ENCODE measurements at regions not wholly inside any gene's neighbourhood (a gene's known extent, or its start where the extent isn't known, plus 50 kb on each side); places are given as distances from the start of the nearest gene placed in this dataset.
"Not testable (repeated sequence)": the region's sequence is repeated elsewhere in the genome, so short reads cannot be mapped to it uniquely, and the experiment has no call there.

DNA sequence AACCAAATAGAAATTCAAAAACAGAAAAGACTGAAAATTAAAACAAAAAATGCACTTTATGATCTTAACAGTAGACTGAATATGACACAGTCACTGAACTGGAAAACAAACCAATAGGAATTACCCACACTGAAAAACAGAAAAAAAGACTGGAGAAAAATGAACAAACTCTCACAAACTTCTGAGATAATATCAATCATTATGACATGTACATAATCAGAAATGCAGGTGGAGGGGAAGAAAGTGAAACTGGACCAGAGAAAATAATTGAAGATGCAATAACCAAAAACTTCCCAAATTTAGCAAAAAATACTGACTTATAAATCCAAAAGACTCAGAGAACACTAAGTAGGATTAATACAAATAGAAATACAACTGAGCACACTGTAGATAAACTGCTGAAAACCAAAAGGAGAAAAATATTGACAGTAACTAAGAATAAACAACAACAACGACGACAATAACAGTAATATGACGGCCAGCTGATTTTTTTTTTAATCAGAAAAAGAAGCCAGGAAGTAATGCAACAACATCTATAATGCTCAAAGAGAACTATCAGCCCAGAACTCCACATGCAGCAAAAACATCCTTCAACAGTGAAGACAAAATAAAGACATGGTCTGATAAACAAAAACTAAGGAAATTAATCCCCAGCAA, 108.1 kb downstream of the ZFAND4 start:
- no peak for DNase-seq (ENCODE audit: low read depth)

DNA sequence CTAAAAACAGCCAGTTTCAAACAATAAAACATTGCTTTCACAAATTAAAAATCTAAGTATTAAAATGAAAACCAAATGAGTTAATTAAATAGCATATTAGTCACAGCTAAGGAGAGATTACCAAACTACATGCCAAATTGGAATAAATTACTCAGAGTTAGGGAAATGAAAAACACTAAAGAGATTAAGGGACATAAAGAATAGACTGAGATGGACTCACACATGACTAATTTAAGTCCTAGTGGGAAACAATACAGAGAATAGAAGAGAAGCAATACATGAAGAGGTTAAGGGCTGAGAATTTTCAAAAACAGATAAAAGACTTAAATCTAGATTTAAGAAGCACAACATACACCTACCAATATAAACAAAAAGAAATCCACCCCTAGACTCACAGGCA, 110.6 kb downstream of the ZFAND4 start:
- DNase-seq (ENCODE audit: low read depth) = no peak

DNA sequence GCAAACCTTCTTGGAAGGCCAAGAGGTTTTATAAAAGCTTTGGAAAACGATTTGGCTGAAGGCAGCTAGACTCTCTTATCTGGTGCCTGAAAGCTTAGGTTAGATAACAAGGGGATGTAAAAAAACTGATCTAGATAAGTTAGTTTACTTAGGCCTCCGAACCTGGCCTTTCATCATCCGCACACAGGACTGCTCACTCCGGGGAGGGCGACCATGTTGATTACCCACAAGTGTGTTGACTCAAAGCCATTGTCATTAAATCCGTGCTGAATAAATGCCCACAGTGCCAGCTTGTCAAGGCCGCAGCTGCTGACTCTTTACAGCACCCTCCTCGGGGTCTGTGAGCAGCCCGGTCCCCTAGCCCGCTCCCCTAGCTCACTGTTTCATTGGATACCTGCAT, 112.3 kb downstream of the ZFAND4 start:
- DNase-seq (ENCODE audit: low read depth) = no peak

DNA sequence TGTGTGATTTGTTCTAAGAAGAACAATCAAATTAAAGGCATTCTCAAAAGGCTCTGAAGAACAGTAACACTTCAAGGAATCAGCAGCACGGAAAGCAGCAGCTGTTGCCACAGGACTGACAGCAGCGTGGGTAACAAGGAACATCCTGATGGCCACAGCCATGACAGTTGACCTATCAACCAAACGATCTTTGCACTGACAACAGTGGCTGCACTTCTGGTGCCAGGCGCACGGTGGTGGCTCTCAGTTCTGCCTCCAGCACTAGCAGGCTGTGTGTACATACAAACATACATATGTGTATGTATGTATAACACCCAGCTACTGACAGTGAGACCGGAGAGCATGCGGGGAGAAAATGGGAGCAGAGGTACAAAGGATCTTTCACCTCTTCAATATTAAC, 114.1 kb downstream of the ZFAND4 start:
- DNase-seq (ENCODE audit: low read depth) = no peak

DNA sequence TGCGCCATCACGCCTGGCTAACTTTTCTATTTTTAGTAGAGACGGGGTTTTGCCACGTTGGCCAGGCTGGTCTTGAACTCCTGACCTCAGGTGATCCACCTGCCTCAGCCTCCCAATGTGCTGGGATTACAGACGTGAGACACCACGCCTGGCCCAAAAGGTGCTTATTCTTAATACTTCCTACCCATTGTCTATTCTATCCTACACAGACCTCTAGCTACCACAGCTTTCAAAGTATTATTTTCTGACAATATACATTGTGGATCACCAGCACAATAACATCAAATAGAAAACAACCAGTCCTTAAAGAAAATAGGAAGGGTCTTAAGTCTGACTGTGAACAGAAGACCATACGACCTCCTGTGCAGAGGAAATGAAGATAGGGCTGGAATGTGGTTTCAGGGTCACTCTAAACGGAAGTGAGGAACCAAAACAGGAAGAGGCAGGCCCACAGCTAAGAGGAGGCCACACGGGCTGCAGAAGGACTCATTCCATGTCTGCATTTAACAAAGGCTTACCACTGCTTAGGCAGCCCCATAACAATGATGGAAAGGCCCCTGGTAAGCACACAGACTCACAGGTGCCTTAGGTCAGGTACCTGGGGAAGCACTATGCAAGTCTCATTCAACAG, 115.2 kb downstream of the ZFAND4 start:
- peak; percentile 27 for DNase-seq (ENCODE audit: low read depth)

DNA sequence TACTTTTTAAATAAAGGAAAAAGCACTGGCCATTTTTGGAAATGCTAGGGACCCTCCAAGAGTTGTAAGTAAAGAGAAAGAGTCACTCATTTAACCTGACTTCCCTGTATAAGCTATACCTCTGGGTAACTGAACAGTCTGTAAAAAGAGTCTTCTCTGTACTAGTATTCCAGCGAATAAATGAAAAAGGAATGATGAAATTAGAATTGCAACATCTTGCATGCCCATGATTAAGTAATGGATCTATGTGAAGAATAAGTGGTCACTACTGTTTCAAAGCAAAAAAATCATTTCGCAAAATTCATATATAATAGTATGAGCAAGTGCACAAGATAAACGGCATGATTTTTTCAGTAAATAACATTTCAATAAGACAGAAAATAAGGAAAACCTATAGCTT, 116.8 kb downstream of the ZFAND4 start:
- no peak for DNase-seq (ENCODE audit: low read depth)

DNA sequence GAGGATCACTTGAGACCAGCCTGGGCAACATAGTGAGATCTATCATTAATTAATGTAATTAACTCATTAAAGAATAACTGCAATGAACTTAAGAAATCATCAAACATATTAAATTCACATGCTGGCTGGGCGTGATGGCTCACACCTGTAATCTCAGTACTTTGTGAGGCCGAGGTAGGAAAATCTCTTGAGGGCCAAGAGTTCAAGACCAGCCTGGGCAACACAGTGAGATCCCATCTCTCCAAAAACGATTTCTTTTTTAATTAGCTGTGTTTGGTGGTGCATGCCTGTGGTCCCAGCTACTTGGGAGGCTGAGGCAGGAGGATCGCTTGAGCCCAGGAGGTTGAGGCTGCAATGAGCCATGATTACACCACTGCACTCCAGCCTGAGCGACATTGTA, 117.2 kb downstream of the ZFAND4 start:
- not testable (repeated sequence) for DNase-seq (ENCODE audit: low read depth)

DNA sequence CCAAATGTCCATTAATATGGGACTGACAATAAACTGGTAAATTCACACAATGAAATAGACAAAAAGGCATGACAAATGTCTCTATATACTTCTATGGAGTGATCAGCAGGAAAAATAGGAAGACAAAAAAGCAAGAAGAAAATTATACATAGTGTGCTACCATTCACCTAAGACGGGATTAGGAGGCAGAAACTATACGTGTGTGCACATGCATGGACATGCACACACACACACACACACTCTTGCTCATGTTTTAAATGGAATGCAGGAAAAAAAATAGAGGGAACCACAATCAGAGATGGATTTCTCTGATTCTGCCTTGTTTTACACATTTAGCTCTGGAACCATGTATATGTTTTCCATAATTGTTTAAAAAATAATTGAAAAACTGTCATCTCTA, 119.0 kb downstream of the ZFAND4 start:
- no peak for DNase-seq (ENCODE audit: low read depth)

DNA sequence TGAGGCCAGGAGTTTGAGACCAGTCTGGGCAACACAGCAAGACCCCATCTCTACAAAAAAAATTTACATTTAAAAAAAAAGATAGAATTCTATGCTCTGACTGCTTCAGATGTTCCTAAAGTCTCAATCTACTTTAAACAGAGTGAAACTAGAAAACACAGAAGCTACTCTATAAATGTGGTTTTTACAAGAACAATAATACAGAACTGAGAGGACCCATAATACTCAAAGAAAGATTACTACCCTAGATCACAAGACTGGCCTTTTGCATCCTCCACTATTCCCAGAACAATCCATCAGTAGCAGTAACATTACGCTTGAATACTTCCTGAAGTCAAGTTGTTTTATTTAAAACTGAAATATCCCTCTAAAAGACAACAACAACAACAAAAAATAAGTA, 119.4 kb downstream of the ZFAND4 start:
- no peak for DNase-seq (ENCODE audit: low read depth)

DNA sequence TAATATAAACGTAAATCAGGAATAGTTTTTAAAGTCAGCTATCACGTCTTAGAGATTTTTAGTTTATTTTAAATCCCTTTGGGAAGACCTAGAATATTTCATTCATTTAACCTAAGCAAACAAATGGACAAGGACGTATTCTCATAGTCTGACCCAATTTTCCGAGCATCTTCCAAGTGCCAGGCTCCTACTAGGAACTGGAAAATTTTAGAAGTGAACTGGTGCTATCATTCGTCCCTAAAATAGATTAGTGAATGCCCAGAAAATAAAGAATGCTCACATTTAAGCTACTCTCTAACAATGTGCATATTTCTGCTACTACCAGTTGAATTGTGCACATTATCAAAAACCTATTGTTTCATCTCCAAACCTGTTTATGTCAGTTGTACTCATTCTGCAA, 120.1 kb downstream of the ZFAND4 start:
- no peak for DNase-seq (ENCODE audit: low read depth)

DNA sequence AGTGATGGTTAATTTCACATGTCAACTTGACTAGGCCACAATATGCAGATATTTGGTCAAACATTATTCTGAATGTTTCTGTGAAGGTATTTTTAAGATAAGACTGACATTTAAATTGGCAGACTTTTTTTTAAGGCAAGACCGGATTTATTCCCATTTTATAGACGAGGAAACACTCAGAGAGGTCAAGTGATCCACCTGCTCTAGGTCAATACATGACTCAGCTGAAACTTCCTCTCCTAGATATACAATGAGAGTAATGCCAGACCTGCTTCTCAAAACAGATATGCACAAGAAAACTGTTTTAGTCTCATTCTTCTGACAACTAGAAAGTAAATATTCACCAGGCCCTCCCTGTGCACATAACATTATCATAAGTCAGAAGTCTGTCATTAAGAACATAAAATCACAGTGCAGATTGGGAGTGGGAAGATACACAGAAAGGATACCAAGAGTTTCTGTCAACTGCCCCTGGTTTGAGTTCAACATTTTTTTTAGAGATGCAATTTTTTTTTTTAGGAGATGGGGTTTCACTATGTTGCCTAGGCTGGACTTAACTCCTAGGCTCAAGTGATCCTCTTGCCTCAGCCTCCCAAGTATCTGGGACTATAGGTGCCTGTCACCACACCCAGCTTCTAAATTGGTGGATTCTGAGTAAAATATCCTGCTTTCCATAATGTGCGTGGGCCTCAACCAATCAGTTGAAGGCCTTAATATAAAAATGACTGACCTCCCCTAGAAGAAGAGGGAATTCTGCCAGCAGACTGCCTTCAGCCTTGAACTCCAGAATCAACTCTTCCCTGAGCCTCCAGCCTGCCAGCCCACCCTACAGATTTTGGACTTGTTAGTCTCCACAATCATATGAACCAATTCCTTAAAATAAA, 121.4 kb downstream of the ZFAND4 start:
- DNase-seq (ENCODE audit: low read depth) = peak; percentile 1

DNA sequence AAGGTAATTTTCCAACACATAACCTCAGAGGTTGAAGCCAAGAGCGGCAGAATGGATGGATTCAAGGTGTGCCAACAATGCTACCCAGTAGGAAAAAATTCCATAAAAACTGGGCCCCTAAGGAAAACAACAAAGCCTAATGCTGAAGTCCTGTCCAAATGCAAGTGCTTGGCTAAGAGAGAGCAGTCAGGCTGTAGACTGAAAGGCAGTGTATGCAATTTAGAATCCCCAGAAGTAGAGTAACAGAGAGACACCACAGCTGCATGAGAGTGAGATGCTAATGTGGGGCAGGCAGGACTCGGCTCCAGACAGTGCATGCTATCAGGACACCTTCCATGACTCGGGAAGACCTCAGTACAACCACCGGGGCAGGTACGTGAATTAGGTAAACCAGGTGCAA, 124.5 kb downstream of the ZFAND4 start:
- DNase-seq (ENCODE audit: low read depth) = no peak

DNA sequence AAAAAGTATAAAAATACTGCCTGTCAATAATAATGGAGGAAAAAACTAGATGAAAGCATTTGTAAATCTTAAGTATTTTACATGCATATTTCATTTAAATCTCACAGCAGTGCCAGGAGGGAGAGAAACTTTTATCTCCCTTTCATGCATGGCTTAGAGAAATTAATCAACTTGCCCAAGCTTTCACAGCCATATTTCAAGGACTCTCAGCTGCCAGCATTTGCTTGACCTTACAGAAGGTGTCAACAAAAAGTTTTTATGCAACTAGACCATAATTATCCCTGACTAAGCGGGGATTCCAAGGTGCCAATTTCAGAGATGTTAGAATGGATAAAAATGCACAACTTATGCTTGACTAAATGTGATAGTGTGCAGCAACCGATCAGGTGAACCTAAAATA, 125.4 kb downstream of the ZFAND4 start:
- no peak for DNase-seq (ENCODE audit: low read depth)

DNA sequence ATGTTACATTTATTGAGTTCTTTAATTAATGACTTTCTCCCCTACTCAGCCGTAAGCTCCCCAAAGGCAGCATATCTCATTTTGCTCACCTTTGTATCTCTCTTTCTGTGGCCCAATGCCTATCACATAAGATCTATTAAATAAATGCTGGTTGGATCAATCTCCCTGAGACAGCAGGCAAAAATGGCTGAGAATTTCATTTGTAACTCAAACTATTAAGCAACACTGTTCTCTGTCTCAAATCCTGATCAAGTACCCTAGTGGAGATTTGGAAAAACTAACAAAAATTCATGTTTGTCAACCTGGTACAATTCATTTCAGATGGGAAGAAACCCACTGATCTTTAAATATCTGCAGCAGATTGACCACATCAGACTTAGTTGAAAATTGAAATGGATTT, 127.4 kb downstream of the ZFAND4 start:
- no peak for DNase-seq (ENCODE audit: low read depth)

DNA sequence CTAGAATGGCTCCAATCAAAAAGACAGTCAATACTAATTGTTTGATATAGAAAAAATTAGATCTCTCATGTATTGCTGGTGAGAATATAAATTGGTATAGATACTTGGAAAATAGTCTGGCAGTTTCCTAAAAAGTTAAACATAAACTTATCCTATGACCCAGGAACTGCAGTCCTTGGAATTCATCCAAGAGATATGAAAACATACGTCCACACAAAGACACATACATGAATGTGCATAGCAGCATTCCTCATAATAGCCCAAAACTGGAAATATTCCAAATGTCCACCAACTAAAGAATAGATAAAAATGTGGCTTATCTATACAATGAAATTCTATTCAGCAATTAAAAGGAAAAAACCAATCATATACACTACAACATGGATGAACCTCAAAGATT, 128.4 kb downstream of the ZFAND4 start:
- no peak for DNase-seq (ENCODE audit: low read depth)

DNA sequence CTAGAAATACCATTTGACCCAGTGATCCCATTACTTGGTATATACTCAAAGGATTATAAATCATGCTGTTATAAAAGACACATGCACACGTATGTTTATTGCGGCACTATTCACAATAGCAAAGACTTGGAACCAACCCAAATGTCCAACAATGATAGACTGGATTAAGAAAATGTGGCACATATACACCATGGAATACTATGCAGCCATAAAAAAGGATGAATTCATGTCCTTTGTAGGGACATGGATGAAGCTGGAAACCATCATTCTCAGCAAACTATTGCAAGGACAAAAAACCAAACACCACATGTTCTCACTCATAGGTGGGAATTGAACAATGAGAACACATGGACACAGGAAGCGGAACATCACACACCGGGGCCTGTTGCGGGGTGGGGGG, 131.5 kb downstream of the ZFAND4 start:
- DNase-seq (ENCODE audit: low read depth) = not testable (repeated sequence)

DNA sequence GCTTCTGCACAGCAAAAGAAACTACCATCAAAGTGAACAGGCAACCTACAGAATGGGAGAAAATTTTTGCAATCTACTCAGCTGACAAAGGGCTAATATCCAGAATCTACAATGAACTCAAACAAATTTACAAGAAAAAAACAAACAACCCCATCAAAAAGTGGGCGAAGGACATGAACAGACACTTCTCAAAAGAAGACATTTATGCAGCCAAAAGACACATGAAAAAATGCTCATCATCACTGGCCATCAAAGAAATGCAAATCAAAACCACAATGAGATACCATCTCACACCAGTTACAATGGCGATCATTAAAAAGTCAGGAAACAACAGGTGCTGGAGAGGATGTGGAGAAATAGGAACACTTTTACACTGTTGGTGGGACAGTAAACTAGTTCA, 132.0 kb downstream of the ZFAND4 start:
- not testable (repeated sequence) for DNase-seq (ENCODE audit: low read depth)

DNA sequence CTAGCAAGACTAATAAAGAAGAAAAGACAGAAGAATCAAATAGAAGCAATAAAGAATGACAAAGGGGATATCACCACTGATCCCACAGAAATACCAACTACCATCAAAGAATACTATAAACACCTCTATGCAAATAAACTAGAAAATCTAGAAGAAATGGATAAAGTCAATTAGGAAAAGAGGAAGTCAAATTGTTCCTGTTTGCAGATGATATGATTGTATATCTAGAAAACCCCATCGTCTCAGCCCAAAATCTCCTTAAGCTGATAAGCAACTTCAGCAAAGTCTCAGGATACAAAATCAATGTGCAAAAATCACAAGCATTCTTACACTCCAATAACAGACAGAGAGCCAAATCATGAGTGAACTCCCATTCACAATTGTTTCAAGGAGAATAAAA, 133.0 kb downstream of the ZFAND4 start:
- not testable (repeated sequence) for DNase-seq (ENCODE audit: low read depth)

DNA sequence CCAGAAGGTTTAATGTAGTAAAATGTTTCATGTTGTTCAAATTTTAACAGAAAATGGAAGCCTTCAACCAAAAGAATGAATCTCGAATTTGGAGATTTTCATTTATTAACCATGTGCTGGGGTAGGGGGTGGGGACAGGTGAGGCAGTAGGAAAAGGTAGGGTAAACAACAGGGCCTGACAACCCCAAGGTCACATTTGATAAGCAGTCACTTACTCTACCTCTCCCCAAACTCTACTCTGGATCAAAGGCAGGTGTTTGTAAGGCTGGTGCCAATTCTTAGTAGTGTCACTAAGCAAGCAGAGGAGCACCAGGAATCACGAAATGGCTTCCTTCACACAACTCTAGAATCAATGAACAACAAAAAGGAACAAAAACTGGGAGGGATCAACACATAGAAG, 138.0 kb downstream of the ZFAND4 start:
- no peak for DNase-seq (ENCODE audit: low read depth)

DNA sequence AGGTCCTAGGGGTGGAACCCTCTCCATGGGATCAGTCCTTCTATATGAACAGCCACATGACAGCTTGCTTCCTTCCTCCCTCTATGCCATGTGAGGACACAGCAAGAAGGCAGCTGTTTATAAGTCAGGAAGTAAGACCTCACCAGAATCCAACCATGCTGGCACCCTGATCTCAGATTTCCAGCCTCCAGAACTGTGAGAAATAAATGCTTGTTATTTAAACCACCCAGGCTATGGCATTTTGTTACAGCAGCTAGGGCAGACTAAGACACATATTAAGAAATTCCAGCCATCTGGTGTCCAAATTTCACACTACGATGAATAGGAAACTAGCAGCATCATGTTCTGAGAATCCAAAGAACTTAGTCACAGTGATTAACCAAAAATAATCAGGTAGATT, 140.1 kb downstream of the ZFAND4 start:
- peak; percentile 4 for DNase-seq (ENCODE audit: low read depth)

DNA sequence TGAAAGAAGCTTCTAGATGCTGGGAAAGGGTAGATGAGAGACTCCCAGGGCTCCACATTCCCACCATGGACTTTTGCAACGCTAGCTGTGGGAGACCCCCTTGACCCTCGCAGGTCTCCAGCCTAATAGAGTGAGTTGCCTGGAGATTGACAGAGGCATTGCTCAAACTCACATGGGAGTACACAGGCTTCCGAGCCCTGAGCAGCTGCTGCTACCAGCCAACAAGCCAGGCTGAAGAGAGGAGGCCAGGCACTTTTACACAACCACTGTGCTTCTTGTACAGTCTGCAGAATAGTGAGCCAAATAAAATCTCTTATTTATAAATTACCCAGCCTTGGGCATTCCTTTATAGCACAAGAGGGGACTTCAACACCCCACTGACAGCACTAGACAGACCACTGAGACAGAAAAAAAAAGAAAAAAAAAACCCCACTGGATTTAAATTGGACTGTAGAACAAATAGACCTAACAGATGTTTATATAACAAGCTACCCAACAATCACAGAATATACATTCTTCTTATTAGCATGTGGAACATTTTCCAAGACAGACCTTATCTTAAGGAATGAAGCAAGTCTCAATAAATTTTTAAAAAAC, 146.2 kb downstream of the ZFAND4 start:
- DNase-seq (ENCODE audit: low read depth) = no peak

DNA sequence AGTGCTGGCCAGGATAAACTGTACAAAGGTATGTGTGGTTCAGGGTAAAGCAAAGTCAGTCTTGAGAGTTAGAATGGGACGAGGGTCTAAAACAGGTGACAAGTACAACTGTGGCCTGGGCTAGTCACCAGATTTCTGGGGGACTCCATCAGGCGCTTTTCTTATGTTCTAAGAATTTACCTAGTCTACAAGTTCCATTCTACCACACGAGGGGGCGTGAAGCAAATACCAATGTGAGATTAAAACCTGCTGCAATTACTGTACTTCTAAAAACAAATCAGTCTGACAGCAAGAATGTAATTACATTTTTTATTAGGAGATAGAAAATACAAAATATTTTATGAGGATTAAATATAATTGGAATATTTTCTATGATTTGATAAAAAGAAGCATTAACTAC, 146.5 kb downstream of the ALOX5 start:
- no peak for DNase-seq (ENCODE audit: low read depth)

DNA sequence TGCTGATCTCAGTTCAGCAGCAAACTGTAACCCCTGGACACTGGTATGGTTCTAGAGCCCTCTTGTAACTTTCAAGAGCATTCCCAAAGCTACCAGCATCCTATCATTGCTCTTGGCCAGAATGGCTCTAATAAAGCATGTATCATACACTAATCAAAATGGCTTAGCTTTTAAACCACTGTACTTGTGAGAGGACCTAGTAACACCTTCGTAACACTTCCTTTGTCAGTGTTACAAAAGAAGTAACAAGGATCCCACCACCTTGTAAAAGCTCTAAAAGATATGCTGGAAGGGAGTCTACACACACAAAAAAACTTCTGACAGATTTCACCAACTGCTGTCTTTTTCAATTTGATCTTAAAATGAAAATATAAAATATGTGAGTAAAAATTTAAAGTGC, 144.7 kb downstream of the ALOX5 start:
- no peak for DNase-seq (ENCODE audit: low read depth)

Data from ELR (cell line).